SK-N-SH (cell line): ENCODE measurements at regions not wholly inside any gene's neighbourhood (a gene's known extent, or its start where the extent isn't known, plus 50 kb on each side); places are given as distances from the start of the nearest gene placed in this dataset.
"Not testable (repeated sequence)": the region's sequence is repeated elsewhere in the genome, so short reads cannot be mapped to it uniquely, and the experiment has no call there.

Source experiments
- CTCF ChIA-PET: fragments of 300-600, 350-600 bp; formaldehyde crosslinking; extraction: SDS; loops from one replicate; lab custom pipeline; 2021; lab: Yijun Ruan, JAX
- POLR2A ChIA-PET: fragments of 350-600 bp; sonication (Branson Sonifier 250); formaldehyde crosslinking; extraction: SDS; loops from one replicate; lab custom pipeline; 2020; ENCODE audit warnings: antibody characterized with exemption, inconsistent platforms; lab: Yijun Ruan, JAX
- DNase-seq: peaks from one replicate; pipeline ENCODE4 v3.0.0; 2012
- H2AFZ ChIP-seq: fragments of 200-600 bp; sonication (generic); 2 replicates; pipeline ENCODE4 v1.8.1; 2016; ENCODE audit warnings: antibody characterized with exemption, mild to moderate bottlenecking, low read depth
- H3F3A ChIP-seq: fragments of 200-600 bp; sonication (generic); replicated peaks from 2 replicates; pipeline ENCODE3; 2016; ENCODE audit warnings: antibody characterized with exemption, mild to moderate bottlenecking; ENCODE audit not compliant: insufficient read depth
- H3K27ac ChIP-seq, 2 experiments: fragments of 200-500 bp in 1 of 2; fragments of 200-600 bp in 1 of 2; sonication (Bioruptor generic) in 1 of 2; sonication (generic), shearing (Covaris generic) in 1 of 2; 2 replicates each; pipeline versions ENCODE4 v1.5.1 to v1.6.1; 2014 to 2016; ENCODE audit warnings: low read depth in 2 of 2, inconsistent platforms in 1 of 2, low read length in 1 of 2, mild to moderate bottlenecking in 1 of 2, mixed read lengths in 1 of 2
- H3K27me3 ChIP-seq: fragments of 200-600 bp; sonication (generic), shearing (Covaris generic); 2 replicates; pipeline ENCODE4 v1.6.1; 2016; ENCODE audit warnings: mixed run types; ENCODE audit not compliant: insufficient read depth
- H3K36me3 ChIP-seq, 2 experiments: fragments of 200-500 bp in 1 of 2; fragments of 200-600 bp in 1 of 2; sonication (Bioruptor generic) in 1 of 2; sonication (generic) in 1 of 2; replicated peaks in 1 of 2; 2 replicates each; pipeline versions ENCODE3 to v1.5.1; 2014 to 2016; ENCODE audit warnings: low read length in 1 of 2, mild to moderate bottlenecking in 1 of 2; ENCODE audit not compliant: insufficient read depth in 2 of 2, control insufficient read depth in 1 of 2
- H3K4me1 ChIP-seq, 2 experiments: fragments of 200-500 bp in 1 of 2; fragments of 200-600 bp in 1 of 2; sonication (Bioruptor generic) in 1 of 2; sonication (generic), shearing (Covaris generic) in 1 of 2; 2 replicates each; pipeline versions ENCODE4 v1.5.1 to v1.6.1; 2014 to 2016; ENCODE audit warnings: low read depth in 1 of 2, low read length in 1 of 2, mixed run types in 1 of 2; ENCODE audit not compliant: insufficient read depth in 2 of 2, control insufficient read depth in 1 of 2
- H3K4me2 ChIP-seq: fragments of 200-600 bp; sonication (generic), shearing (Covaris generic); 2 replicates; pipeline ENCODE4 v1.6.1; 2017; ENCODE audit warnings: mixed run types
- H3K4me3 ChIP-seq, 2 experiments: fragments of 200-500 bp in 1 of 2; fragments of 200-600 bp in 1 of 2; sonication (Bioruptor generic) in 1 of 2; sonication (generic), shearing (Covaris generic) in 1 of 2; 2 replicates each; pipeline versions ENCODE4 v1.5.1 to v1.8.1; 2014 to 2016; ENCODE audit warnings: low read depth in 2 of 2, inconsistent platforms in 1 of 2, low read length in 1 of 2, mild to moderate bottlenecking in 1 of 2, mixed read lengths in 1 of 2, moderate library complexity in 1 of 2
- H3K79me2 ChIP-seq: fragments of 200-600 bp; sonication (generic); 2 replicates; pipeline ENCODE4 v1.8.1; 2017; ENCODE audit warnings: mild to moderate bottlenecking; ENCODE audit not compliant: insufficient read depth
- H3K9ac ChIP-seq: fragments of 200-600 bp; sonication (generic); 2 replicates; pipeline ENCODE4 v1.6.1; 2017; ENCODE audit warnings: mixed run types
- H3K9me2 ChIP-seq: fragments of 200-600 bp; sonication (generic); 2 replicates; pipeline ENCODE4 v1.6.1; 2017; ENCODE audit warnings: mixed run types
- H3K9me3 ChIP-seq: fragments of 200-600 bp; sonication (generic); 2 replicates; pipeline ENCODE4 v1.6.1; 2017; ENCODE audit warnings: mixed run types, mild to moderate bottlenecking, moderate library complexity
- H4K20me1 ChIP-seq: fragments of 200-600 bp; sonication (generic); 2 replicates; pipeline ENCODE4 v1.6.1; 2017; ENCODE audit warnings: mild to moderate bottlenecking, mixed run types; ENCODE audit not compliant: insufficient read depth
- ELF1 ChIP-seq: IDR thresholded peaks from 2 replicates; pipeline ENCODE4 v1.4.0; 2012
- EZH2phosphoT487 ChIP-seq: fragments of 200-600 bp; sonication (generic); IDR thresholded peaks from 2 replicates; pipeline ENCODE4 v1.6.1; 2017; ENCODE audit warnings: low read depth, mixed run types, mild to moderate bottlenecking, antibody characterized with exemption, moderate library complexity, borderline replicate concordance
- FOXM1 ChIP-seq: IDR thresholded peaks from 2 replicates; pipeline ENCODE4 v1.4.0; 2012; ENCODE audit warnings: low read depth, mild to moderate bottlenecking
- GATA2 ChIP-seq: sonication (generic); formaldehyde crosslinking; IDR thresholded peaks from 2 replicates; pipeline ENCODE4 v1.5.0; 2020; ENCODE audit warnings: mild to moderate bottlenecking, missing genetic modification reagents
- NFIC ChIP-seq: IDR thresholded peaks from 2 replicates; pipeline ENCODE4 v1.4.0; 2012; ENCODE audit warnings: borderline replicate concordance
- NRF1 ChIP-seq: IDR thresholded peaks from 2 replicates; pipeline ENCODE4 v1.6.1; 2012; ENCODE audit warnings: low read depth, mild to moderate bottlenecking, low read length
- POLR2AphosphoS5 ChIP-seq: IDR thresholded peaks from 2 replicates; pipeline ENCODE4 v1.6.1; 2012; ENCODE audit warnings: low read depth, low read length
- RXRA ChIP-seq: IDR thresholded peaks from 2 replicates; pipeline ENCODE4 v1.4.0; 2012; ENCODE audit warnings: low read depth, mild to moderate bottlenecking, borderline replicate concordance
- SIN3A ChIP-seq: IDR thresholded peaks from 2 replicates; pipeline ENCODE4 v1.6.1; 2012; ENCODE audit warnings: low read depth, mild to moderate bottlenecking, low read length, moderate library complexity, borderline replicate concordance
- TEAD4 ChIP-seq: IDR thresholded peaks from 2 replicates; pipeline ENCODE4 v1.4.0; 2012; ENCODE audit warnings: mild to moderate bottlenecking, borderline replicate concordance; ENCODE audit not compliant: insufficient read depth
- USF1 ChIP-seq: IDR thresholded peaks from 2 replicates; pipeline ENCODE4 v1.4.0; 2012; ENCODE audit warnings: low read depth, borderline replicate concordance
- USF2 ChIP-seq: fragments of 150-350 bp; IDR thresholded peaks from 2 replicates; pipeline ENCODE4 v1.6.1; 2017; ENCODE audit warnings: antibody characterized with exemption, low read length, low read depth, borderline replicate concordance
- YY1 ChIP-seq: IDR thresholded peaks from 2 replicates; pipeline ENCODE4 v1.4.0; 2012; ENCODE audit warnings: low read depth, mild to moderate bottlenecking
- WGBS: methylation state at CpG from one replicate; pipeline ENCODE4 v1.1.6; 2017; ENCODE audit warnings: low lambda C conversion rate; 5-methylcytosine and 5-hydroxymethylcytosine counted together
- TF ChIP-seq, protein P1 (sequence below): fragments of 200-600 bp; sonication (generic); IDR thresholded peaks from 2 replicates; pipeline ENCODE4 v1.6.1; 2017; ENCODE audit warnings: antibody characterized with exemption, mild to moderate bottlenecking, moderate library complexity
- TF ChIP-seq, protein P2 (sequence below): IDR thresholded peaks from 2 replicates; pipeline ENCODE4 v1.6.1; 2012; ENCODE audit warnings: mild to moderate bottlenecking, low read depth, low read length, moderate library complexity

- CTCF ChIA-PET = interaction anchor here (1.3 to 9.6 kb wide), 5 partner anchors 15 to 127 kb away, joined by 3 to 99 read pairs (median 8); no protein-coding TSS in a partner anchor
These were observed 111.3 kb downstream of the GGTLC2 start for GRCh38 chr22:22755778-22756100.

DNA sequence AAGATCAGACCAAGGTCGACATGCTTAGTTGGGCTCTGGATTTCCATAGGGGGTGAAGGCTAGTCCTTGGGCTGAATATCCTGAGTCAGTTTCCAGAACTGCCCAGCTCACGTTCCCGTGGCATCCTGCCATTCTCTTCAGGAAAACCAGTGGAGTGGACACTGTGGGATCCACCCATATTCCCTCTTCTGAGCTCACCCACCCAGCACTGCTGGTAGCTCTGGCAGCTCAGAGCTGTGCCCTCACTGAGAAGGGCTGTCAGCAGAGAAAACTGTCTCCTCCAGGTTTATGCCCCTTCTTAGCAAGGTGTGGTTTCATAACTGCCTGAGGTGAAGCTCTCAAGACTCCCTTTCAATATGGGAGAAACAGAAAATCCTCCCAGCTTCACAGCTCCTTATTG, 111.7 kb downstream of the GGTLC2 start:
- Histone ChIP-seq H3K79me2 (no peaks in the 10 kb centered on the region), H3K4me3 (no peak overlapping the region), H3K27ac (no peak overlapping the region), H3F3A (no peaks in the 10 kb centered on the region), H2AFZ (no peak overlapping the region), H3K4me2 (no peak overlapping the region), H3K9me3 (no peaks in the 10 kb centered on the region), H3K27me3 (0 out of 2 replicates have a peak, but pooled peaks cover 4% of the 10 kb centered on the region), H3K9me2 (no peaks in the 10 kb centered on the region), H3K4me1 (no peaks in the 10 kb centered on the region), H3K36me3 (no peaks in the 10 kb centered on the region), H3K9ac (no peak overlapping the region), H4K20me1 (no peaks in the 10 kb centered on the region)
- ChIA-PET POLR2A (no interaction called here), CTCF (interaction anchor here (1.3 to 9.6 kb wide), 5 partner anchors 14 to 126 kb away, joined by 3 to 99 read pairs (median 8); no protein-coding TSS in a partner anchor)
- whole genome bisulfite sequencing = 40% methylated on average over 3 of the region's 3 CpGs
- no peak for DNase-seq
- TF ChIP-seq POLR2AphosphoS5 (no peak), USF2 (no peak), YY1 (no peak), TEAD4 (no peak), USF1 (no peak), NRF1 (no peak), GATA2 (CRISPR knock-in tag) (no peak), NFIC (no peak), EZH2phosphoT487 (no peak), RXRA (no peak)
- TF ChIP-seq, protein P1, sequence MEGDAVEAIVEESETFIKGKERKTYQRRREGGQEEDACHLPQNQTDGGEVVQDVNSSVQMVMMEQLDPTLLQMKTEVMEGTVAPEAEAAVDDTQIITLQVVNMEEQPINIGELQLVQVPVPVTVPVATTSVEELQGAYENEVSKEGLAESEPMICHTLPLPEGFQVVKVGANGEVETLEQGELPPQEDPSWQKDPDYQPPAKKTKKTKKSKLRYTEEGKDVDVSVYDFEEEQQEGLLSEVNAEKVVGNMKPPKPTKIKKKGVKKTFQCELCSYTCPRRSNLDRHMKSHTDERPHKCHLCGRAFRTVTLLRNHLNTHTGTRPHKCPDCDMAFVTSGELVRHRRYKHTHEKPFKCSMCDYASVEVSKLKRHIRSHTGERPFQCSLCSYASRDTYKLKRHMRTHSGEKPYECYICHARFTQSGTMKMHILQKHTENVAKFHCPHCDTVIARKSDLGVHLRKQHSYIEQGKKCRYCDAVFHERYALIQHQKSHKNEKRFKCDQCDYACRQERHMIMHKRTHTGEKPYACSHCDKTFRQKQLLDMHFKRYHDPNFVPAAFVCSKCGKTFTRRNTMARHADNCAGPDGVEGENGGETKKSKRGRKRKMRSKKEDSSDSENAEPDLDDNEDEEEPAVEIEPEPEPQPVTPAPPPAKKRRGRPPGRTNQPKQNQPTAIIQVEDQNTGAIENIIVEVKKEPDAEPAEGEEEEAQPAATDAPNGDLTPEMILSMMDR = no peak

More at GRCh38 chr22:22755778-22756100, 111.3 kb downstream of the GGTLC2 start:
- Histone ChIP-seq H3K36me3 (no peaks in the 10 kb centered on the region), H3K9me2 (no peaks in the 10 kb centered on the region), H3K9me3 (no peaks in the 10 kb centered on the region), H3K27me3 (0 out of 2 replicates have a peak, but pooled peaks cover 4% of the 10 kb centered on the region), H3F3A (no peaks in the 10 kb centered on the region), H3K27ac (no peak overlapping the region), H4K20me1 (no peaks in the 10 kb centered on the region), H3K79me2 (no peaks in the 10 kb centered on the region), H3K4me3 (no peak overlapping the region), H3K9ac (no peak overlapping the region), H2AFZ (no peak overlapping the region), H3K4me2 (no peak overlapping the region), H3K4me1 (no peaks in the 10 kb centered on the region)
- TF ChIP-seq SIN3A (no peak), FOXM1 (no peak), ELF1 (no peak)
- TF ChIP-seq, protein P2, sequence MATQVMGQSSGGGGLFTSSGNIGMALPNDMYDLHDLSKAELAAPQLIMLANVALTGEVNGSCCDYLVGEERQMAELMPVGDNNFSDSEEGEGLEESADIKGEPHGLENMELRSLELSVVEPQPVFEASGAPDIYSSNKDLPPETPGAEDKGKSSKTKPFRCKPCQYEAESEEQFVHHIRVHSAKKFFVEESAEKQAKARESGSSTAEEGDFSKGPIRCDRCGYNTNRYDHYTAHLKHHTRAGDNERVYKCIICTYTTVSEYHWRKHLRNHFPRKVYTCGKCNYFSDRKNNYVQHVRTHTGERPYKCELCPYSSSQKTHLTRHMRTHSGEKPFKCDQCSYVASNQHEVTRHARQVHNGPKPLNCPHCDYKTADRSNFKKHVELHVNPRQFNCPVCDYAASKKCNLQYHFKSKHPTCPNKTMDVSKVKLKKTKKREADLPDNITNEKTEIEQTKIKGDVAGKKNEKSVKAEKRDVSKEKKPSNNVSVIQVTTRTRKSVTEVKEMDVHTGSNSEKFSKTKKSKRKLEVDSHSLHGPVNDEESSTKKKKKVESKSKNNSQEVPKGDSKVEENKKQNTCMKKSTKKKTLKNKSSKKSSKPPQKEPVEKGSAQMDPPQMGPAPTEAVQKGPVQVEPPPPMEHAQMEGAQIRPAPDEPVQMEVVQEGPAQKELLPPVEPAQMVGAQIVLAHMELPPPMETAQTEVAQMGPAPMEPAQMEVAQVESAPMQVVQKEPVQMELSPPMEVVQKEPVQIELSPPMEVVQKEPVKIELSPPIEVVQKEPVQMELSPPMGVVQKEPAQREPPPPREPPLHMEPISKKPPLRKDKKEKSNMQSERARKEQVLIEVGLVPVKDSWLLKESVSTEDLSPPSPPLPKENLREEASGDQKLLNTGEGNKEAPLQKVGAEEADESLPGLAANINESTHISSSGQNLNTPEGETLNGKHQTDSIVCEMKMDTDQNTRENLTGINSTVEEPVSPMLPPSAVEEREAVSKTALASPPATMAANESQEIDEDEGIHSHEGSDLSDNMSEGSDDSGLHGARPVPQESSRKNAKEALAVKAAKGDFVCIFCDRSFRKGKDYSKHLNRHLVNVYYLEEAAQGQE = no peak
- no peak for DNase-seq
- POLR2A ChIA-PET = no interaction called here

GRCh38 chr22:22756551-22757201, 112.3 kb downstream of the GGTLC2 start:
- POLR2A ChIA-PET, H3K9me3 ChIP-seq, H3K9me2 ChIP-seq, H3K4me2 ChIP-seq, H3K27ac ChIP-seq, H3K36me3 ChIP-seq, H3K9ac ChIP-seq, H3F3A ChIP-seq, H3K27me3 ChIP-seq, H3K4me3 ChIP-seq, H2AFZ ChIP-seq, H3K79me2 ChIP-seq, DNase-seq, H4K20me1 ChIP-seq, H3K4me1 ChIP-seq: not testable (repeated sequence)
- CTCF ChIA-PET = interaction anchor here (0.8 to 9.6 kb wide), 7 partner anchors 14 to 170 kb away, joined by 3 to 99 read pairs (median 5); no protein-coding TSS in a partner anchor
- 33% methylated on average over 3 of the region's 3 CpGs for WGBS
